ENCODE measurements at regions not wholly inside any gene's neighbourhood (a gene's known extent, or its start where the extent isn't known, plus 50 kb on each side); places are given as distances from the start of the nearest gene placed in this dataset.

DNA sequence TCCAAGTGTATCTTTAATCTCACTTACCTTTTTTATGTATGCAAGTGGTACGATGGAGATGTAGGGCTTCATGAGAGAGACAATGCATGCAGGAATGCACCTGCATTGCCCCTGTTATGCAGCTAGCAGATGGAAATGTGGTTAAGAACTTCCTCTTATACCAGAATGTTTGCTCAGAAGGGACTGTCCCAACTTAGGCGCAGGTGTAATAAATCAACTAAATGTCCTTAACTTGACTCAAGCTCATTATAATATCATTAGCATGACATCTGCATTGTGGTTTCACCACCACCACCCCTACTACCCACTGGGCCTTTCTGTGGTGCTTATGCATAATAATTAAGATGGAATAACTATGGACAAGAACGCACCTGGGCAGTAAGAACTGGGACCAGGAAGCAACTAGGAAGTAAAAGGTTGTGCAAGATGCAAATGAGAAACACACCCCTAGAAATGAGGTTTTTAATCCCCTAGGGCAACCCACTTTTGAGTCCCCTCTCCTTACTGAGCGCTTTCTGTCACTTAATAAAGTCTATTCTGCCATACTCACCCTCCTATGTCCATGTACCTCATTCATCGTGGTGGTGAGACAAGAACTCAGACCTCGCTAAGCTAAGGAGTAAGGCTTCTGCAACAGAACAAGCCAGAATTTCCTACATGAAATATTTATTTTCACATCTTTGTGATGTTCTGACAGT is 1103.3 kb upstream of the B3GALT2 start:
- TF ChIP-seq, protein P1, sequence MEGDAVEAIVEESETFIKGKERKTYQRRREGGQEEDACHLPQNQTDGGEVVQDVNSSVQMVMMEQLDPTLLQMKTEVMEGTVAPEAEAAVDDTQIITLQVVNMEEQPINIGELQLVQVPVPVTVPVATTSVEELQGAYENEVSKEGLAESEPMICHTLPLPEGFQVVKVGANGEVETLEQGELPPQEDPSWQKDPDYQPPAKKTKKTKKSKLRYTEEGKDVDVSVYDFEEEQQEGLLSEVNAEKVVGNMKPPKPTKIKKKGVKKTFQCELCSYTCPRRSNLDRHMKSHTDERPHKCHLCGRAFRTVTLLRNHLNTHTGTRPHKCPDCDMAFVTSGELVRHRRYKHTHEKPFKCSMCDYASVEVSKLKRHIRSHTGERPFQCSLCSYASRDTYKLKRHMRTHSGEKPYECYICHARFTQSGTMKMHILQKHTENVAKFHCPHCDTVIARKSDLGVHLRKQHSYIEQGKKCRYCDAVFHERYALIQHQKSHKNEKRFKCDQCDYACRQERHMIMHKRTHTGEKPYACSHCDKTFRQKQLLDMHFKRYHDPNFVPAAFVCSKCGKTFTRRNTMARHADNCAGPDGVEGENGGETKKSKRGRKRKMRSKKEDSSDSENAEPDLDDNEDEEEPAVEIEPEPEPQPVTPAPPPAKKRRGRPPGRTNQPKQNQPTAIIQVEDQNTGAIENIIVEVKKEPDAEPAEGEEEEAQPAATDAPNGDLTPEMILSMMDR (IDR thresholded peaks at IDR 0.05 in 2 of 3, conservative IDR thresholded peaks at IDR 0.05 in 1 of 3; ENCODE audit: control insufficient read depth in 2 of 3, extremely low read depth in 1 of 3, insufficient read depth in 1 of 3, low read depth in 3 of 3, low read length in 3 of 3): no peak
- TF ChIP-seq RBBP5 (conservative IDR thresholded peaks at IDR 0.05) (no peak), SUZ12 (IDR thresholded peaks at IDR 0.05; ENCODE audit: unreplicated experiment) (no peak), CBX3 (IDR thresholded peaks at IDR 0.05; ENCODE audit: borderline replicate concordance, low read depth) (no peak), GABPA (IDR thresholded peaks at IDR 0.05; ENCODE audit: low read depth) (0 out of 2 replicates have a peak, but pooled peaks have one; percentile 23), POLR2A (IDR thresholded peaks at IDR 0.05; ENCODE audit: low read depth, low read length) (no peak), POLR2AphosphoS5 (IDR thresholded peaks at IDR 0.05; ENCODE audit: low read length) (no peak), ZNF217 (IDR thresholded peaks at IDR 0.05) (0 out of 2 replicates have a peak, but pooled peaks have one; percentile 37), SUPT20H (IDR thresholded peaks at IDR 0.05; ENCODE audit: borderline replicate concordance, control insufficient read depth, low read depth, low read length) (no peak)
- TF ChIP-seq, protein P2, sequence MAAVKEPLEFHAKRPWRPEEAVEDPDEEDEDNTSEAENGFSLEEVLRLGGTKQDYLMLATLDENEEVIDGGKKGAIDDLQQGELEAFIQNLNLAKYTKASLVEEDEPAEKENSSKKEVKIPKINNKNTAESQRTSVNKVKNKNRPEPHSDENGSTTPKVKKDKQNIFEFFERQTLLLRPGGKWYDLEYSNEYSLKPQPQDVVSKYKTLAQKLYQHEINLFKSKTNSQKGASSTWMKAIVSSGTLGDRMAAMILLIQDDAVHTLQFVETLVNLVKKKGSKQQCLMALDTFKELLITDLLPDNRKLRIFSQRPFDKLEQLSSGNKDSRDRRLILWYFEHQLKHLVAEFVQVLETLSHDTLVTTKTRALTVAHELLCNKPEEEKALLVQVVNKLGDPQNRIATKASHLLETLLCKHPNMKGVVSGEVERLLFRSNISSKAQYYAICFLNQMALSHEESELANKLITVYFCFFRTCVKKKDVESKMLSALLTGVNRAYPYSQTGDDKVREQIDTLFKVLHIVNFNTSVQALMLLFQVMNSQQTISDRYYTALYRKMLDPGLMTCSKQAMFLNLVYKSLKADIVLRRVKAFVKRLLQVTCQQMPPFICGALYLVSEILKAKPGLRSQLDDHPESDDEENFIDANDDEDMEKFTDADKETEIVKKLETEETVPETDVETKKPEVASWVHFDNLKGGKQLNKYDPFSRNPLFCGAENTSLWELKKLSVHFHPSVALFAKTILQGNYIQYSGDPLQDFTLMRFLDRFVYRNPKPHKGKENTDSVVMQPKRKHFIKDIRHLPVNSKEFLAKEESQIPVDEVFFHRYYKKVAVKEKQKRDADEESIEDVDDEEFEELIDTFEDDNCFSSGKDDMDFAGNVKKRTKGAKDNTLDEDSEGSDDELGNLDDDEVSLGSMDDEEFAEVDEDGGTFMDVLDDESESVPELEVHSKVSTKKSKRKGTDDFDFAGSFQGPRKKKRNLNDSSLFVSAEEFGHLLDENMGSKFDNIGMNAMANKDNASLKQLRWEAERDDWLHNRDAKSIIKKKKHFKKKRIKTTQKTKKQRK (IDR thresholded peaks at IDR 0.05; ENCODE audit: low read depth, low read length): no peak
